ENCODE measurements at regions not wholly inside any gene's neighbourhood (a gene's known extent, or its start where the extent isn't known, plus 50 kb on each side); places are given as distances from the start of the nearest gene placed in this dataset.

- peaks cover 4% of the 10 kb centered on the region for H3K9me3 Mint-ChIP-seq (ENCODE audit: unreplicated experiment)
- peaks cover 3% of the 10 kb centered on the region for H3K27me3 Mint-ChIP-seq (ENCODE audit: unreplicated experiment)
- no peak overlapping the region for H3K4me3 Mint-ChIP-seq (ENCODE audit: unreplicated experiment)
- TF ChIP-seq CTCF (IDR thresholded peaks at IDR 0.05; ENCODE audit: partially characterized antibody, unreplicated experiment), result no peak
- H3K36me3 Mint-ChIP-seq (ENCODE audit: unreplicated experiment), result no peaks in the 10 kb centered on the region
- no peaks in the 10 kb centered on the region for H3K4me1 Mint-ChIP-seq (ENCODE audit: low read depth, unreplicated experiment)
- no peak for DNase-seq
- H3K27ac Mint-ChIP-seq (ENCODE audit: unreplicated experiment), result no peak overlapping the region
Measured at GRCh38 chr12:19830446-19830845, 391.2 kb downstream of the AEBP2 start.

GRCh38 chr12:19833775-19834501 lies 394.6 kb downstream of the AEBP2 start:
- no peaks in the 10 kb centered on the region for H3K4me1 Mint-ChIP-seq (ENCODE audit: low read depth, unreplicated experiment)
- peaks cover 2% of the 10 kb centered on the region for H3K27me3 Mint-ChIP-seq (ENCODE audit: unreplicated experiment)
- H3K36me3 Mint-ChIP-seq (ENCODE audit: unreplicated experiment), result no peaks in the 10 kb centered on the region
- no peak overlapping the region for H3K27ac Mint-ChIP-seq (ENCODE audit: unreplicated experiment)
- no peaks in the 10 kb centered on the region for H3K9me3 Mint-ChIP-seq (ENCODE audit: unreplicated experiment)
- no peak overlapping the region for H3K4me3 Mint-ChIP-seq (ENCODE audit: unreplicated experiment)
- TF ChIP-seq CTCF (IDR thresholded peaks at IDR 0.05; ENCODE audit: partially characterized antibody, unreplicated experiment), result no peak
- DNase-seq, result no peak

- no peak for DNase-seq
- no peak for TF ChIP-seq CTCF (IDR thresholded peaks at IDR 0.05; ENCODE audit: partially characterized antibody, unreplicated experiment)
- H3K36me3 Mint-ChIP-seq (ENCODE audit: unreplicated experiment), result no peaks in the 10 kb centered on the region
- H3K27me3 Mint-ChIP-seq (ENCODE audit: unreplicated experiment), result peaks cover 2% of the 10 kb centered on the region
- H3K27ac Mint-ChIP-seq (ENCODE audit: unreplicated experiment), result no peak overlapping the region
- H3K4me1 Mint-ChIP-seq (ENCODE audit: low read depth, unreplicated experiment), result no peaks in the 10 kb centered on the region
- H3K4me3 Mint-ChIP-seq (ENCODE audit: unreplicated experiment), result no peak overlapping the region
- no peaks in the 10 kb centered on the region for H3K9me3 Mint-ChIP-seq (ENCODE audit: unreplicated experiment)
Measured at GRCh38 chr12:19834592-19834991, 395.3 kb downstream of the AEBP2 start.

GRCh38 chr12:19836056-19836455 lies 396.8 kb downstream of the AEBP2 start:
- Mint-ChIP-seq H3K27ac (ENCODE audit: unreplicated experiment) (no peak overlapping the region), H3K4me1 (ENCODE audit: low read depth, unreplicated experiment) (no peaks in the 10 kb centered on the region), H3K9me3 (ENCODE audit: unreplicated experiment) (no peaks in the 10 kb centered on the region), H3K4me3 (ENCODE audit: unreplicated experiment) (no peak overlapping the region), H3K27me3 (ENCODE audit: unreplicated experiment) (peaks cover 2% of the 10 kb centered on the region), H3K36me3 (ENCODE audit: unreplicated experiment) (no peaks in the 10 kb centered on the region)
- no peak for DNase-seq
- TF ChIP-seq CTCF (IDR thresholded peaks at IDR 0.05; ENCODE audit: partially characterized antibody, unreplicated experiment), result no peak

GRCh38 chr12:19836456-19836855 lies 397.2 kb downstream of the AEBP2 start:
- Mint-ChIP-seq H3K4me3 (ENCODE audit: unreplicated experiment) (no peak overlapping the region), H3K27ac (ENCODE audit: unreplicated experiment) (no peak overlapping the region), H3K4me1 (ENCODE audit: low read depth, unreplicated experiment) (no peaks in the 10 kb centered on the region), H3K27me3 (ENCODE audit: unreplicated experiment) (peaks cover 2% of the 10 kb centered on the region), H3K36me3 (ENCODE audit: unreplicated experiment) (no peaks in the 10 kb centered on the region), H3K9me3 (ENCODE audit: unreplicated experiment) (no peaks in the 10 kb centered on the region)
- DNase-seq, result no peak
- TF ChIP-seq CTCF (IDR thresholded peaks at IDR 0.05; ENCODE audit: partially characterized antibody, unreplicated experiment), result no peak
